Nucleus accumbens (tissue), 56 donors: ENCODE measurements at regions not wholly inside any gene's neighbourhood (a gene's known extent, or its start where the extent isn't known, plus 50 kb on each side); places are given as distances from the start of the nearest gene placed in this dataset.

Source experiments
- DNase-seq, 56 donors: peaks; one replicate each; lab custom pipeline; 2025; lab: John Stamatoyannopoulos, UW

- no peak for DNase-seq
Measured at GRCh38 chr15:61684749-61685467, 375.3 kb downstream of the VPS13C start.

DNA sequence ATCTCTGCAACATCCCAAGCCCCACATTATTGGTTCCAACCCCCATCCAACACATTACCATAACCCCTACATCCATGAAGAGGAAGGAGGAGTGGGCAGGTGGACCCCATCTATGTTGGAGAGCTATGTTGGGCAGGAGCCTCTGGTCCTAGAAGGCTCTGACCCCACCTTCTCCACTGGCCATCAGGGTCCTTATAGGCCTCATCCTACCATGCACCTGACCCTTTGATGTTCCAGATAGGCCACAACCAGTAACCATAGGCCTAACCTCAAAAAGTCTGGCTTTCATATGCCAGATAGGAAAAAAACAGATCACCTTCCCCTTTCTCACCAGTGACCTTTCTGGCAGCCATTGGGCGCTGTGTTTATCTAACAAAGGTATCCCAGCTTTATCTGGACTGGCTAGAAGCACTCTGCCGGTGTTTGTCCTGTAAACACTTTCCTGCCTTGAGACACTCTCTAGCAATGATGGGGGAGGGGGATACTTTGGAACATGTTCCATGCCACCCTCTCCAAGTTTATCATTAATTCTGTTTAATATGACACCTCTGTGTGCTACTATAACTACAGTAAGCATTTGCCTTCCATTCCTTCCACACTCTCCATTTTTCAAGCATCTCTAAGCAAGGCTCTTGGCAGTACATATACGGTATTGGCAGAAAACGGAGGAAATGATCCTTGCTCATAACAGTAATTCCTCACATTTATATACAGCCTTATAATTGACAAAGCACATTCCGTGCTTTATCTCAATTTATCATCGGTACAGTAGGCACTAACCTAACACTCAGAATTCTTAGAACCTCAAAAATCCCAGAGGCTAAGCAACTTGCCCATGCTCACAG, 377.1 kb downstream of the VPS13C start:
- DNase-seq: no peak

DNA sequence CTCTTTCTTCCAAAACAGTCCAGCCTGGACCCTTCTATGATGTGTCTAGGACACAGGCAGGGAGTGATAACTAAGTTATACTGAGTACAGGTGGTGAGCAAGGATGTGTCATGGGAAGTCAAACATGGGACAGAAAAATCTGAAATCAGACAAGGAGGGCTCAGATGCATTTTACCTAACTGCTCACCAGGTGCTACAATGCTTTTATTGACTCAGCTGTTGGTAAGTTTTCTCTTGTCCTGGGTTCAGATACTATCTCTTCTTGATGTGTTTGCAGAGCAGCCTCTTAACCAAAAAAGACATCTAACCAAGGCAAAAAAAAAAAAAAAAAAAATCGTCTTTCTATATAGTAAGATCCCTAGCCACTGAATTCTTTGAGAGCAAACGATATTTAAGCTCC, 378.6 kb downstream of the VPS13C start:
- no peak for DNase-seq

GRCh38 chr15:61681038-61681418, 379.2 kb downstream of the VPS13C start:
- DNase-seq: no peak

DNA sequence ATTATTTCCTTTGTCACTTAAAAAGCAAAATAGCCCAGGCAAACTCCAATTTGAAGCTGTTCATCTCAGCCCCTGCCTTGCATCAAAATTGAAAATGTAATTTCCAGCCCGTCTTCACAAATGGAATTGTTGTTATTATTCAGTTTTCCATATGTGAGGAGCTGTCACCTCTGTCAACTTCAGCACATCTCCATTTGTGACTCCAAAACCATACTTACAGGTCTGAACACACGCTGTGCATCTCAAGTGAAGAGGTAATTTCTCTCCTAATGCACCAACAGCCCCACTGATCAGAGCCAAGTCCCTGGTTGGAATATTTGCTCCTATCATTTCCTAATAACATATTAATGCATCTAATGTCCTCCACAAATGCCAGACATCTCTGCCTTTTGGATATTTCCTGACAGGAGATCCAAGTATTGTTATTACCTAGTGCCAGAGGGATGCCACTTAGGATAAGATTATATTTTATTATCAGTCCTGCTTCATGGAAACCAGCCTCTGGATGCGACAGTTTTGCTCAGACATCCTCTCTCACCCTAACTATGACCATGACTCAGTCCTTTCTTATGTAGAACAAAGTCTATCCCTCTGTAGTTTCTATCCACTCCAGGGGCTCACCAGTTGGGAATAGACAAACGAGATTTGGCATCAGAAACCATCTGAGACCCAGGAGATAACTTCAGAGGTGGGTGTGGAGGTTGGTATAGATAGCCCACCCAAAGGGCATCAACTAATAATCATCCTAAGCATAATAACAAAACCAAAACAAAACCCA, 379.8 kb downstream of the VPS13C start:
- DNase-seq: no peak

DNA sequence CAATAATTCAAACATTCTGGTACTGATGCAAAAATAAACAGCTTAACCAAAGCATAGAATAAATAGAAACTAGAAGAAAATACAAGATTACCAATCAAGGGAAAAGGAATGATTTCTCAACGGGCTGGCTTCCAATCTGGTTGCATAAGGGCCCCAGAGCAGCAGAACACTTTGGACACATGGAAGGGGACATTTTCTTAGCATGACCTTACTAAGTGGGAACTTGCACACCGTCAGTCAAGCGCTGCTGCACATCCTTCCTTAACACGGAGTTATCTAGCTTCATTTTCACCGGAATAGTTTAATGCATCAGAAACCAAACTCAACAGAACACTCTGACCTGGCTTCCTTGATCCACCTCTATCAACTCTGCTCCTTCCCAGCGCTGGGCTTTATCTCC, 388.5 kb downstream of the VPS13C start:
- no peak for DNase-seq

- DNase-seq: no peak
Measured at GRCh38 chr15:61668444-61668843, 391.8 kb downstream of the VPS13C start.

GRCh38 chr15:61661791-61662190, 398.5 kb downstream of the VPS13C start:
- DNase-seq: no peak

DNA sequence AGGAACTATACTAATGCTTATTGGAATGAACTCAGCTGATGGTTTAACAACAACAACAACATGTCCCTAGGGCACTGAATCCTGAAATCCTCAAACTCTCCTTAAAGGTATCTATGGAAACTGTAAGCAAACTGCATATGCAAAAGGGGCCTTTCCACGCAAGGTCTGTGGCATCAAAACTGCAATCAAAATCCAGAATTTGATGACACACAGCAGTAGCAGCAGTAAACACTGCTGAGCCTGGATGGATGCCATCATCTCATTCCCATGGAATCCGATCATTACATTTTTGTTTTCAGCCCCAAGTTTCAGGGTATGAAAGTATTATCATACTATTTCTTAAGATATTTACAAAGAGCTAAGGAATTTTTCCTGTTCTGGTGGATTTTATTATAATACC, 399.7 kb downstream of the VPS13C start:
- DNase-seq: no peak

DNA sequence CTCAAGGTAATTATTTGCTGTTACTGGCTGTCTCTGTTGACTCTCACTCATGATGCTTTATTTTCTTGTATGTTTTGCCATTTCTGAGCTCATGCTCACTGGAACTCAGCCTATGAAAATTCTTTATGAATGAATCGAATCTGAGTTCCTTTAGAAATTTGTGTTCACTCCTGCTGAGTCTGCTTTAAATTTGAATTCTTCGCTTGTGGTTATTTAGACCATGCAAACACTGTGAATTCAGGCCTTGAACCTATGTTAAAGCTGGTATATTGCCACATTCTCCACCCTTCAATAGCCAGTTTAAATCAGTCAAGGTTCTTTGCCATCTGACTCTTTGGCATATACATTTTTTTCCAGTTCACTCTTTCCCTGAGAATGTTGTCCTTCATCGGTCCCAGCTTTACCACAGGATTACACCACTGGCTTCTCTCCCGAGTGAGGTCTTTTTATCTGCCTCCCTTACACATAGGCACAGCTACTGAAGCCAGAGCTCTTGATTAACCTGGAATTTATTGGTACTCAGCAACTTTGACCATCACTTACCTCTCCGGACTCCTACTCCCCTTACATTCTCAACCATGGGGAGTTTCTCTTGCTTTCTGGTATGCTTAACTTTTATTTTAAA, 400.6 kb downstream of the VPS13C start:
- no peak for DNase-seq

DNA sequence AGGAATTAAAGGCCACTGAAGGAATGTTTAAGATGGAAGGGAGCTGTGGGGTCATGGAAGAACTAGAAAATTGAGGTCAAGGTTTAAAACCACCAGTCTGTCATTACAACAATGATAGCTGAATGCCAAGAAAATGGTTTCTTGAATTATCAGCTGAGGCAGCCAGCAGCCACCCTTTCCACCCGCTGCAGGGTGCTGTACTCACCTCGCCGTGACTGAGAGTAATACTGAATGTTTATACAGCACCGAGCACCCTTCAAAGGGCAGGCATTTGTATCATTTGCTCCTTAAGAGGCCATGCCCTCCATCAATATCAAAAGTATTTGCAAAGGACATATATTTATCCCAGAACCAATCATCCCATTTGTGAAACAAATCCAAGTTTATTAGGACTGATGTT, 402.8 kb downstream of the VPS13C start:
- no peak for DNase-seq

DNA sequence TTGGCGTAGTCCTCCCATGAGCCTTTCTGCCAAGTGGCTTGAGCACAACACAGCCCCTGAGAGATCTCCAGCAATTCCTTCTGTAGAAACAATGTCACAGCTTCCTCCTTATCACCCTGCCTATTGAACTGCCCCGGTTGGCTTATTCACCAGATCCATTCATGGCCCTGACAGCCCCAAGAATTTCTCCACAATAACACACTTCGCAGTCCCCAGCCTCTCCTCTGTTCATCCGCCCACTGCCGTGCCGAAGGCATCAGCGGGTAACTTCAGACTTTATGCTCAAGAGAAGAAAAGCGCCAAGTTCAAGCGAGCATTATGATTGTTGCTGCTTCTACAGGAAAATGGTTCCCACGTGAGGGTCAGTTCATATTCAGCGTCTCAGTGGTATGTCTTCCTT, 403.9 kb downstream of the VPS13C start:
- DNase-seq: no peak

- no peak for DNase-seq
Measured at GRCh38 chr15:61655881-61656280, 404.4 kb downstream of the VPS13C start.

GRCh38 chr15:61654918-61655317, 405.3 kb downstream of the VPS13C start:
- no peak for DNase-seq

DNA sequence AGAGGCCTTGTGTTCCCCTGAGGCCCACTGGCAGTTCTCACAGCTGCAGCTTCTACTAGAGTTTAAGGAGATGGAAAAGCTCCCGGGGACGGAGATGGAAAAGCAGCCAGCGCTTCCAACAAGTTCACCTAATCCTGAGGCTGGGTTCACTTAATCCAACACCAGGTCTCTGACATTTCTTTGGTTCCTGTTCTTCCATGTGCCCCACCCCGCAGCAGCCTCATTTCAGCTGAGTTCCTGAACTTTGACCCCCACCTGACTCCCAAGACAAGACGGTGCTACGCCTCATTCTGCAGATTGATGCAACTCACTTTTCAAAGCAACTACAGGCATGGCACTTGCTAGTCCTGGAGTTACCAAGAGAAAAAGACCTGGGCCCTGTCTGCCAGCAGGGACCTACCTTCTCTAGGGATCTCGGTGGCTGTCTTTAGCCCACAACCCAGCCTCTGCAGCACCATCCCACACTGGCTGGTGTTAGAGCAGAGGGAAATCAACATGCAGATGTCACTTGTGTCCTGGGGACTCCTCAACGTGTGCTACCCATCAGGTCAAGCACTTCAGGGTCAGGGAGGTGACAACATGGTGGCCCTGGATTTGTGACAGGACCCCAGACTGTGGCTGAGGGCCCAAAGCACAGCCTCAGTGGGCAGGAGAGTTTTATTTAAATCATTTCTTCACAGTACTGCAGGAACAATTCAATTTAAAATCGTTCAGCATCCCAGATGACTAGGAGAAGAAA, 406.1 kb downstream of the VPS13C start:
- no peak for DNase-seq

- DNase-seq: no peak
Measured at GRCh38 chr15:61653110-61653509, 407.1 kb downstream of the VPS13C start.

- DNase-seq: no peak
Measured at GRCh38 chr15:61651267-61651666, 409.0 kb downstream of the VPS13C start.

GRCh38 chr15:61649046-61649445, 411.2 kb downstream of the VPS13C start:
- no peak for DNase-seq

DNA sequence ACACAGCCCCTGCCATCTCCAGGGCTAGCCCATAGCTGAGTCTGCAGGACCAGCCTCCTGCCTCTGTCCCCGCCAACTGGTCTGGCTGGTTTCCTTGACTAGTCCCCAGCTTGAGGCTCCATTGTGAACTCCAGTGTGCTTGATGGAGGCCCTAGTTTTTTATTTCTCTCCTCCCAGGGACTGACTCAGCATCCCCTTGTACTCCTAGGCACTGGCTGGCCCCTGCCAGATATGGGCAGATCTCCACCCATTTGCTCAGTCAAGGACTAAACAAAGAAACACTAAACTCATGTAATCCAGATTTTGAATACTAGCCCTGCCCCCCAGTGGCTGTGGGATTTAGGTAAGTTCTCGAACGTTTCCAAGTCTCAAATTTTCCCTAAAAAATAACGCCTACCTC, 415.4 kb upstream of the RORA start:
- DNase-seq: peak in 1 of 56 donors; percentile 1

DNA sequence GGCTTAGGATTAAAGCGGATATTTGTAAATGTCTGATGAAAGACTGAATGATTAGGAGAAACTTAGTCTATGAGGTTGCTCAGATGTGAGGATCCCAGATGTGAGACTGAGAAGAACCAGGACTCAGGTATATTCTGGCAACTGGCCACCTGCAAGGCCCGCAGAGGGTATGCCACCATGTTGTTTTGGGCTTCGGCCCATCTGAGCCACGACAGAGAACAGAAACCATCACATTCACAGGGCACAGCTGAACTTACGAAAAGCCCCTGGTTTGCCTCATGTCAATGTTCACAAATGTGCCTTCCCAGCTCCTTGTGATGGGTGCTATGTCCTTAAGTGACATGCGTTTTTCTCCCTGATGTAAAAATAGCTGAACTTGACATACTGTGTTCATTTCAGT, 412.5 kb upstream of the RORA start:
- DNase-seq: no peak
